COLO668 (cell line): ENCODE measurements at regions not wholly inside any gene's neighbourhood (a gene's known extent, or its start where the extent isn't known, plus 50 kb on each side); places are given as distances from the start of the nearest gene placed in this dataset.

ENCODE experiments used
- DNase-seq: peaks from one replicate; lab custom pipeline; 2025; ENCODE audit not compliant: unreplicated experiment; lab: John Stamatoyannopoulos, UW

- DNase-seq, result no peak
Observed at GRCh38 chr20:42020316-42020715, 402.1 kb upstream of the CHD6 start.

DNA sequence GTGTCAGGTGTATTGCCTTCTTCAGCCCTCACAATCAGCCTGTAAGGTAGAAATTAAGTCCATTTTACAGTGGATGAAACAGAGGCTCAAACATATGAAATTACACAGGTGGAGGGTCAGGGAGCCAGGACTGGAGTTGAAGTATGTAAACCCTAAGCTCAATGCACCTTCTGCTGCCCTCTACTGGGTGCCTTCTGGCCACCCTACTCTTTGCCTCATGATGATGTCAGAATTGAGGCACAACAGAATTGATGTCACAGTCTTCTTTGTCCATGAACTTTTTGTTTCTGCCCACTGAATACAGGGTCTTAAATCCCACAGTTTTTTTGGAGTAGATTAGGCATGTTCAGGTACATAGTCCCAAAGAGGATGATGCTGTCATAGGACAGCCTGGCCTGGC, 400.8 kb upstream of the CHD6 start:
- peak; percentile 14 for DNase-seq

- no peak for DNase-seq
Observed at GRCh38 chr20:42010090-42010489, 391.9 kb upstream of the CHD6 start.

DNA sequence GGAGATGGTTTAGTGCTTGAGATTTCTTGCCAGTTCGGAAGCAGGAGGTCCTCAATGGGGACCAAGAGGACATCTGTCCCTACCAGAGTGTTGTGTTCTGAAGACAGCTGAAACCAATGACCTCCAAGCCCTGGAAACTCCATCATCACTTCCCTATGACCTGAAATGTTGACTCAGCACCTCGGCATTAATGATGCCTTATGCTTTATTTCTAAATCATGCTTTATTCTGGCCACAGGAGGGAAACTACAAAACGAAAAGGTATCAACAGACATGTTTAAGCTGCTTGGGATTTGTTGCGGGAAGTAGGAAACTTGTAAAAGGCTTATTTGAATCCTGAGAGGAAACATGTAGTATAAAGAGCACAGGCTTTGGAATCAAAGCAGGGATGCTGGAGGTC, 389.1 kb upstream of the CHD6 start:
- DNase-seq, result no peak

DNA sequence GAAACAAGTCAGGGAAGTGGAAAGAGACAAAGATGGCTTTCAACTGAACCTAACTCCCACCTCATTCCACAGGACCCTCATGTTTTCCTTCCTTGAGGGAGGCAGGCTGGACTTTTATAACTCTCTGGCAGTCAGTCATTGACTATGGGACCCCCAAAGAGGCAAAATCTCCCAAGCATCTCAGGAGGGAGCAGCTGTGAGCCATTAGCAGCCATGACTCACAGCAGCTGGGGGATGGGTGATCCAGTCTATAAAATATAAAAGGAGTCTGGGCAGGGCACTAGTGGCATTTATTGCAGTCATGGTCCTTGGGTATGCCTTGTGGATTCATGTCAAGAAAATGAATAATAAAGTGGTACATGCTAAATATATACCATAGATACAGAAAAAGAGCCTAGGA, 387.0 kb upstream of the CHD6 start:
- DNase-seq, result no peak

- no peak for DNase-seq
Observed at GRCh38 chr20:42003380-42003779, 385.2 kb upstream of the CHD6 start.

GRCh38 chr20:41998539-41999341, 380.6 kb upstream of the CHD6 start:
- no peak for DNase-seq

DNA sequence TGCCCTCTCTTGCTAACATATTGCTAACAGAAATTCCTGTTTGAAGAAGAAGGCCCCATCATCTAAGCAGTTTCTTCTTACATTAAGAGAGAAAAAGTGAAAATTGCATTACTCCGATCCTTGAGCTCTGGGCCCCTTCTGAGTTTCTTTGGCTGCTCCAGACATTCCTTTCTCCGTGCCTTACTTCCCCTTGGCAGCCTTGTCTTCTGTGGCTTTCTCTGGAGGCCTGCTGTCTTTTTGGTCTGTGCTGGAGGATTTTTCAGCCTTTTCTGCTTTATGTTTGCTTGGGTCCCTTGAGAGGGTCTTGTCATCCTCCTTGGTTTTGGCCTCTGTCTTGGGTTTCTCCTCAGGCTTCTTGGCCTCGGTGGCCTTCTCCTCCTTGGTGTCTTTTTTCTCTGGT, 378.8 kb upstream of the CHD6 start:
- DNase-seq, result no peak

DNA sequence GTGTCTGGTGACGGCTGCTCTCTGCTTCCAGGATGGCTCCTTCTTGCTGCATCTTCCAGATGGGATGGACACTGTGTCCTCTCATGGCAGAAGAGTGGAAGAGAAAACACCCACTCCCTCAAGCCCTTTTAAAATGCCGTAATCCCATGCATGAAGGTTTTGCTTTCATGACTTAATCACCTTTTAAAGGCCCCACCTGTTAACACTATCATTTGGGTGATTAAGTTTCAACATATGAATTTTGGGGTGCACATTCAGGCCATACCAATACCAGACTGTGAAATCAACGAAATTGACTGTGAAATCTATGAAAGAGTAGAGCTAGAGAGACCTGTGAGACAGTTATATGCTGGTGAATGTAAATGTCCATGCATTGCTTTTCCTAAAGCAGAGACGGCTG, 374.3 kb upstream of the CHD6 start:
- DNase-seq, result no peak

GRCh38 chr20:41991412-41991811, 373.2 kb upstream of the CHD6 start:
- DNase-seq, result no peak

DNA sequence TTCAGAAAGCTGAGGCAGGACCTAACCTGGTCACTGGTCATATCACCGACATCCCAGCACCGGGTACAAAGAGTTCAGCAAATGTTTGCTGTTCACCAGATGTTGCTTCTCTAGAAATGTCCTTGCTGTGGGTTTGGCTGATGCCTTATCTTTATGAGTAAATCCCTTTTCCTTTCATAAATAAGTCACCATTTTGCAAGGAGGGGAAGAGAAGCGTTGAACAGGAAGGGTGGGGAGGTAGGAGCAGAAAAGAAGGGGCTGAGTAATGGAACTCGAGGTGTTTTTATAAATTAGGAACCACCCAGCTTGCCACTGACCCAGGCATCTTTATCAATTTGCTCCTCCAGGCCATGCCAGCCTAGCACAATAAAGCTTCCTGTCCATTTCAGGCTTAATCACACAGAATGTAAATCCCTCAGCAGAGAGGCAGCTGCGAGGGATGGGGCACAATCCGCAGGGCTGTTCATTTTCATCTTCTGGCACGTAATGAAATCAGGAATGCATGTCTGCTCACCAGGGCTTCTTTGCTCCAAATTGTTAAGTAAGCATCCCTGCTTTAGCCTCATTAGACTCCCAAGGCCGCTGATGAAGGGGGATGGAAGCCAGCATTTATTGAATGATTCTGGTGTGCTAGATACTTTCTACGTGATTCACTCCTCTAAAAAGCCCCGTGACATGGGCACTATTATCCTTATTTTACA, 371.9 kb upstream of the CHD6 start:
- no peak for DNase-seq

- no peak for DNase-seq
Observed at GRCh38 chr20:41989039-41989679, 371.0 kb upstream of the CHD6 start.

DNA sequence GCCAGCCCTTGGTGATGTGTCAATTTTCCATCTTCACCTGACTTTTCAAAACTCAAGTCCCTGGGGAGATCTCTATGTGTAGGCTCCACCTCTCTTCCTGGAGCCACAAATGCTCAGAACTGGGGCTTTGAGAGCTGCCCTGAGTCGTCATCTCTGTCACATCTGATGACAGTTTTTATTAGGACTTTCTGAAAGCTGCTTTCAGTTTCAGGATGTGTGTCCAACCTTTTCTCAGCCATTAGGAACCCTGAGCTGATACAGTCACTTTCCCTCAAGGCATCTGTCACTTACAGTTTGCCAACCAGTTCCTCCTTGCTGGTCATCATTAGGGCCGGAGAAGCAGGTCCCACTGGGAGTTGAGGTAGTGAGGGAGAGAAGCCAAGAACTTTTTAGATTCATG, 365.9 kb upstream of the CHD6 start:
- no peak for DNase-seq

- no peak for DNase-seq
Observed at GRCh38 chr20:41983159-41983558, 365.0 kb upstream of the CHD6 start.

- DNase-seq, result no peak
Observed at GRCh38 chr20:41981746-41982145, 363.6 kb upstream of the CHD6 start.

- no peak for DNase-seq
Observed at GRCh38 chr20:41978875-41979274, 360.7 kb upstream of the CHD6 start.

DNA sequence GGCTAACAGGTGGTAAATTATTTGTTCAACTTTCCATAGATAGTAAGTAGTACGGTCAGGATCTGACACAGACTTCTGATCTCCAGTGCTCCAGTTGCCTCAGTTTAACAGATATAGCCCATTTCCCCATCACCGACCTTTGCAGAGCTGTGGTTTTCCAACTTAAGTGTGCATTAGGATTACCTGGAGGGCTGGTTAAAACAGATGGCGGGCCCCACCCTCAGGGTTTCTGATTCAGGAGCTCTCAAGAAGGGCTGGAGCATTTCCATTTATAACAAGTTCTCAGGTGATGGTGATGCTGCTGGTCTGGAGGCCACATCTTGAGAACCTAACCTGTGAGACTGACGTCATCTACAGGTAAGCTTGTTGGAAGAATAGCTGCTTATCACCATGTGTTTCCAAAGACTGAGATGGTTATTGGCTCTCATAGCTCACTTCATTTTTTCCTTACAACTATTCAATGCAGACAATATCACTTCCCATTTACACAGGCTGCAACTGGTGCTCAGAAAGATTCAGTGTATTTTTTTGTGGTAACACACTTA, 360.1 kb upstream of the CHD6 start:
- DNase-seq, result no peak

DNA sequence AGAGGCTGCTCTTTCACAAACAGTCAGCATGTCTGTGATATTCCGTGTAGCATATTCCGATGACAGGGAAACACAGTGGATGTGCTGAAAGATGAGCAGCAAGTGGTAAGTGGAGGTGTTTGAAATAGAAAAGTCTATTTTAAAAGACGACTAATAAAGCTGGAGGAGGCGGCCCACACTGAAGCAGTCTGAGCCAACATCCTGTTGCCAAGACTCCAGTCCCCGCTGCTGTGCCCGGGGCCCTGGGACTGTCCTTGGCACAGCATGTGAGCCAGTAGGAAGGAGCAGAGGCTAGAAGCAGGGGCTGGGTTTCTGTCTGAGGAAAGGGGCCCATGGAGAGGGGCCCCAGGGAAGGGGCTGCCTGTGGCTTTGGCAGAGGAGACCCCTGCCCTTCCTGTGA, 351.5 kb upstream of the CHD6 start:
- no peak for DNase-seq

DNA sequence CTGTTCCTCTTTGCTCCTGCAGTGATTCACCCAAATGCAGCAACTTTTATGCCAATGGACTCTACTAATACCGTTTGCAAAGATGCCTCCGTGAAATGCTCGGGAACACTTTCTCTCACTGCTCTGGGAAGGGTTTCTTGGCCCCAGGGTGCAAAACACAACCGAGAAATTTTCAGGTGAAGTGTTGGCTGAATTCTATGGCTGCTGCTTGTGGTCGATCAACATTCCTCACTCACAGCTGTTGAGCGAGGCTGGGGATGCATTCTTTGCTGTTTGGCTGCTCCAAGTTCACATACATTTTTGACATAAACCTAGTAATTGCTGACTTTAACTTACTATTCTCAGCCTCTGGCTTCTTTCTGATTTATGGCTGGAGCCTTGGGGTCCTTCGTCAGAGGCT, 342.0 kb upstream of the CHD6 start:
- DNase-seq, result no peak

GRCh38 chr20:41958391-41958790, 340.2 kb upstream of the CHD6 start:
- no peak for DNase-seq

GRCh38 chr20:41956338-41957074, 338.3 kb upstream of the CHD6 start:
- DNase-seq, result no peak
